ENCODE measurements at regions not wholly inside any gene's neighbourhood (a gene's known extent, or its start where the extent isn't known, plus 50 kb on each side); places are given as distances from the start of the nearest gene placed in this dataset.

GRCh38 chr9:13809401-13809800, 504.5 kb downstream of the NFIB start:
- TF ChIP-seq POLR2A (IDR thresholded peaks at IDR 0.05; ENCODE audit: low read length) (no peak), HES2 (IDR thresholded peaks at IDR 0.05) (no peak), CHD2 (IDR thresholded peaks at IDR 0.05; ENCODE audit: low read length, partially characterized antibody) (no peak), FOSL2 (IDR thresholded peaks at IDR 0.05) (no peak), FOSL2 (CRISPR knock-in tag; IDR thresholded peaks at IDR 0.05) (no peak), NR3C1 (IDR thresholded peaks at IDR 0.05) (no peak), ATOH8 (CRISPR knock-in tag; IDR thresholded peaks at IDR 0.05; ENCODE audit: low read depth) (no peak), CBX2 (IDR thresholded peaks at IDR 0.05; ENCODE audit: borderline replicate concordance, low read depth) (no peak), GATA3 (IDR thresholded peaks at IDR 0.05; ENCODE audit: borderline replicate concordance) (no peak), ZC3H11A (IDR thresholded peaks at IDR 0.05) (no peak), CEBPB (IDR thresholded peaks at IDR 0.05) (no peak), HOXA7 (CRISPR knock-in tag; IDR thresholded peaks at IDR 0.05) (no peak), MAZ (IDR thresholded peaks at IDR 0.05; ENCODE audit: borderline replicate concordance, low read depth, low read length) (no peak), NFE2L2 (conservative IDR thresholded peaks at IDR 0.05; ENCODE audit: low read length) (no peak)
- FAIRE-seq (no peak), ATAC-seq (no peak), DNase-seq (ENCODE audit: low read depth in 1 of 2, low spot score in 1 of 2) (no peak)
- no peak overlapping the region for H3K27ac ChIP-seq
- WGBS (ENCODE audit: missing lambda C conversion rate), result 6% methylated on average over 1 of the region's 1 CpG
- H3K4me1 ChIP-seq, result no peaks in the 10 kb centered on the region
- no peak overlapping the region for H3K4me3 ChIP-seq
- H3K9me3 ChIP-seq, result no peaks in the 10 kb centered on the region; the same call in 2 of the 3 replicates
- ChIA-PET CTCF (no interaction called here), POLR2A (no interaction called here)
- no peak overlapping the region for H3K4me2 ChIP-seq

- TF ChIP-seq RCOR1 (IDR thresholded peaks at IDR 0.05; ENCODE audit: low read depth, low read length) (no peak), ELK1 (IDR thresholded peaks at IDR 0.05; ENCODE audit: low read depth, low read length) (no peak), MYC (IDR thresholded peaks at IDR 0.05; ENCODE audit: borderline replicate concordance, low read length) (no peak), FOXS1 (CRISPR knock-in tag; IDR thresholded peaks at IDR 0.05) (no peak), ESRRA (IDR thresholded peaks at IDR 0.05; ENCODE audit: borderline replicate concordance, low read length) (no peak), PBX3 (IDR thresholded peaks at IDR 0.05) (no peak), REST (IDR thresholded peaks at IDR 0.05) (no peak), GATA3 (IDR thresholded peaks at IDR 0.05; ENCODE audit: borderline replicate concordance) (no peak), JUN (IDR thresholded peaks at IDR 0.05) (no peak), HMGXB4 (CRISPR knock-in tag; IDR thresholded peaks at IDR 0.05; ENCODE audit: borderline replicate concordance) (no peak), ZC3H11A (IDR thresholded peaks at IDR 0.05) (no peak), POLR2AphosphoS2 (conservative IDR thresholded peaks at IDR 0.05; ENCODE audit: low read length) (no peak), HOXB5 (CRISPR knock-in tag; IDR thresholded peaks at IDR 0.05) (no peak)
- DNase-seq (ENCODE audit: low read depth in 1 of 2, low spot score in 1 of 2), result no peak
- ChIA-PET POLR2A (no interaction called here), CTCF (no interaction called here)
- H3K27ac ChIP-seq, result no peak overlapping the region
- H3K9me3 ChIP-seq, result no peaks in the 10 kb centered on the region; the same call in 2 of the 3 replicates
- no peak overlapping the region for H3K4me3 ChIP-seq
- no peaks in the 10 kb centered on the region for H3K4me1 ChIP-seq
- WGBS (ENCODE audit: missing lambda C conversion rate), result 9% methylated on average over 4 of the region's 4 CpGs
- no peak overlapping the region for H3K4me2 ChIP-seq
- ATAC-seq, result no peak
- FAIRE-seq, result no peak
Observed at GRCh38 chr9:13807118-13807517, 506.8 kb downstream of the NFIB start.

Data from A549 (cell line).